Fibroblast of lung (primary cell): ENCODE measurements at regions not wholly inside any gene's neighbourhood (a gene's known extent, or its start where the extent isn't known, plus 50 kb on each side); places are given as distances from the start of the nearest gene placed in this dataset.

Experiments
- CTCF ChIP-seq, 2 donors: IDR thresholded peaks in 1 of 2; conservative IDR thresholded peaks in 1 of 2; 1 replicate in 1 of 2; 2 replicates in 1 of 2; pipeline ENCODE4 v1.5.1; 2011 to 2012; ENCODE audit warnings: low read length in 2 of 2, control low read depth in 1 of 2, inconsistent platforms in 1 of 2, low read depth in 1 of 2, mild to moderate bottlenecking in 1 of 2
- EZH2 ChIP-seq: IDR thresholded peaks from 2 replicates; pipeline ENCODE4 v1.5.1; 2012; ENCODE audit warnings: low read length, control low read depth, mild to moderate bottlenecking; ENCODE audit errors: missing control alignments

DNA sequence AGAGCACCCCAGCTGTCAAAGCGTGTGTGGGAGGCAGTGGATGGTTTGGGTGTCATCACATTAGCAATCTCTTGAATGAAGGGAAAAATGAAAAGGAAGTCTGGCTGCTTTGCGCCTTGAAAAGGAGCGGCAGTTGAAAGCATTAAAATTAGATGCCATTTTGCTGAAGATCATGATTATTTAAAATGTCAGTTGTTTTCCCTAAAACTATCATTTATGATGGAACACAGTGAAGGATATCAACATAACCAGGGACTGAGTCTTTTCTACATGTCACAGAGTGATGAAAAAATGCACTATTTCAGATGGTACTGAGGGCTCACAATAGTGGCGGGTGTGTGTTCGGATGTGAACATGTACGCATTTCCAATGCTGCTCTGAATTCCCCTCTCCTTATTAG lies 450.2 kb upstream of the CPEB2 start:
- no peak for TF ChIP-seq EZH2
- no peak for TF ChIP-seq CTCF (conservative IDR thresholded peaks at IDR 0.05 in 1 of 2, IDR thresholded peaks at IDR 0.05 in 1 of 2; ENCODE audit: low read depth in 1 of 2, low read length in 2 of 2)
